HG02763 (cell line): ENCODE measurements at regions not wholly inside any gene's neighbourhood (a gene's known extent, or its start where the extent isn't known, plus 50 kb on each side); places are given as distances from the start of the nearest gene placed in this dataset.
"Not testable (repeated sequence)": the region's sequence is repeated elsewhere in the genome, so short reads cannot be mapped to it uniquely, and the experiment has no call there.

Experiments used
- ATAC-seq: cut with Tn5 transposase; IDR thresholded peaks from one replicate; pipeline ENCODE4 v1.9.1; 2021; ENCODE audit warnings: mild to moderate bottlenecking, moderate library complexity; ENCODE audit not compliant: unreplicated experiment

DNA sequence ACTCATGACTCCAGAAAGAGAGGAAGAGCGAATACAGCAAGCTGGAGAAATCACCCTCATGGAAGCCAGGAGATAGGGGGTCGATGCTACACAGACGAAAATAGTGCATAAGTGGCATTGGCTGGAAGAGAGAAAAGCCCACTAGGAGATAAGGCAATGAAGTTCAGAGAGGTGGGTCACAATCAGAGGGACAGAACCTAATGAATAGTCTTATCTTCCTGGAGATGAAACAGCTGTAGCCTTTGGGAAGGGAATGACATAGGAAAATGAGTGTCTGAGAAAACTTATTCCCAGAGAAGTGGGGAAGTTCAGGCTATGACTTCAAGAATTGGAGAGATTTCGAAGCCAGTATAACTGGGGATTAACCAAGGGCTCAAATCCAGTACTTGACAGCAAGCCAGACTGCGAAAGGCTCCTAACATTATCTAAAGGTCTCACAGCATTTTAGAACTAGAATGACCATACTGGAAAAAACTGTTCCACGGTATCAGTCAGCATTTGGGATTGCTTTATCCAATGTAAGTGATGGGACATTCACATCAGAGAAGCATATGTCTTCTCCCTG, 211.1 kb downstream of the ZNF365 start:
- ATAC-seq = no peak

DNA sequence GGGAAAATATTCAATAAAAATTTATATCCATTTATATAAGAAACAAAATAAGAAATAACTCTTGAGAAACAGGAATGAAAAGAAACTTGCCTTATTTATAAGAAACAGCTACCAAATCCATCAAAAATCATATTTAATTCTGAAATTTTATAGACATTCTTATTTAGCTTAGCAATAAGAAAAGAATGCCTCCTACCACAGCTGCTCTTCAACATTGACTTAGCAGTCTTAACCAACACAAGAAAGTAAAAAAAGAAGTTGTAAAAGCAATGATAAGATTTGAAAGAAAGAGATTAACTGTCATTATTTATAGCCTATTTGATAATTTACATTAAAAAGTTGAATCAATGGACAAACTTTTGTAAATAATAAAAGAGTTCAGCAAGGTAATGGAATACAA, 212.8 kb downstream of the ZNF365 start:
- no peak for ATAC-seq

DNA sequence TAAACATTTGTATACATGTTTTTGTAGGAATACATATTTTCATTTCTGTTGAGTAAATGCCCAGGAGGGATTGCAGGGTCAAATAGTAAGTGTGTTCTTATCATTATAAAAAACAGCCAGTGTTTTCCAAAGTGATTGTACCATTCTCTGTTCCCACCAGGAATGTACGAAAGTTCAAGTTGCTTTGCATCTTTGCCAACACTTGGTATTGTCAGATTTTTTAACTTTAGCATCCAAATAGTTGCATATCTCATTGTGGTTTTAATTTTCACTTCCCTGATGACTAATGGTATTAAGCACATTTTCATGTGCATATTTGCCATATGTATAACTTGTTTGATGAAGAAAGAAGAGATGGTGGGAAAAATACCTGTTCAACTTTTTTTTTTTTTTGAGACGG, 213.9 kb downstream of the ZNF365 start:
- ATAC-seq = no peak

DNA sequence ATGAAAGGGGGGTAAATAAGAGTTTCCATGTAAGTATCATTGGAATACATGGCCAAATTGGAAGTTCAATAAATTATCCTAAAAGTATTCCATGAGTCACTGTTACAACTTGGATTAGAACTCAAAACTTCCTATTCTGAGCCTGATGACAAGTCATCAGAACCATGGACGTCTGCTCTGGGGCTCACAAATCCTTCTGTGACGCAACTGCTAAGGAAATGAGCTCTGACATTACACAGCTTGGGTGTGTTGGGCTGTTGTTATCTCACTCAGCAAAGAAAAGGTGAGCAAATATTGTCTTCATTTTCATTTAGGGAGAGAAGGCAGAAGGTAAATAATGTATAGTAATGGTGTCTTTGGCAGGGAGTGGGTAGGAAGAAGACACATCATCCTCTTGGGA, 214.8 kb upstream of the ADO start:
- no peak for ATAC-seq

DNA sequence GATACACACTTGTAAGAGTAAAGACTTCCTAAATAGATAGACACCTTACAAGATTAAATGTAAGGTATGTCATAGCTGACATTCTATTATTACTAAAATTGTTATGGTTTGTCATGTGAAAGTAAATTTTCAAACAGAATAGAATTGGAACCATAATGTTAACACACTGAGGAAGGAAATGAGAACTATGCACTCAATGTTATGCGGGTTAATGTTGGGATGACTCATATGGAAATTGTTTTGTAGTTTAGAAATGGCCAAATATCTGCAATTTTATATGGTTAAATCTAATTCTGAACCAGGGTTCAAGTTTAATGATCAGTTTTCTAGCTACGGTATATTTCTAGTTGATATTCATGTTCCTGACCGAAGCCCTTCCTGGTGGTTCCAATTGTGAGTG, 214.2 kb upstream of the ADO start:
- no peak for ATAC-seq

DNA sequence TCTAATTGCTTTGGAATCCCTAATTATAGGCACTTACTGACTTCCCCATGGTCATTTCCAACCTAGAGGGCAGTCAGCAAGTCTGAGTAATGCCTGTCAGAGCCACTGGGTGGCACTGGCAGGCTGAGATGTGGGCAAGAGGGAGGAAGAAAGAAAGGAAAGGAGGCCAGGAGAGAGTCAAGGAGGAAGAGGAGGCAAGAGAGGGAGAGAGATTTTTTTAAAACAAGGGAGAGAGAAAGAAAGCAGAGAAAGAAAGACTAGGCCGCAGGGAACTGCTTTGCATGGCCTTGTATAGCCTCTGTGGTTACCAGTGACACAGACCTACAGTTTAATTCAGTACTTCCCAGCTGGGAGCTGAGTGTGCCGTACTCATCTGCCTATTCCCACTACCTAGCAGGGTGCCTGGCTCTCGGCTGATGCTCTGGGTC, 210.4 kb upstream of the ADO start:
- peak; percentile 53 for ATAC-seq

DNA sequence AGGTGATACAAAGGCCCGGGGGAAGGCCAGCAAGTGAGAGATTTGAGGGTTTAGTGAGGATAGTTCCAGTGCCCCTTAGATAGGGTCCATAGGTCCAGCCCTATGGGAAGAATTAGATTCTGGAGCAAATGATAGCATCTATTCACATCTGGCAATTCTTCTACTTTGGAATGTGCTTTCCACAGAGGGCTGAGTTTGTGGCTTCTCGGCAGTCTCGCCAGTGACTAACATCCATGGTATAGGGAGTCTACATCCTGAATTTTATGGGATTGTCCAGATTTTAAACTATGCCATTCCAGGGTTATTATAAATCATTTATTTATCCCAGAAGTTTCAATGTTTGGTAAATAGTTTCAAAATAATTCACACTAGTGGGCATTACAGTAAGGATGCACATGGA, 207.3 kb upstream of the ADO start:
- no peak for ATAC-seq

DNA sequence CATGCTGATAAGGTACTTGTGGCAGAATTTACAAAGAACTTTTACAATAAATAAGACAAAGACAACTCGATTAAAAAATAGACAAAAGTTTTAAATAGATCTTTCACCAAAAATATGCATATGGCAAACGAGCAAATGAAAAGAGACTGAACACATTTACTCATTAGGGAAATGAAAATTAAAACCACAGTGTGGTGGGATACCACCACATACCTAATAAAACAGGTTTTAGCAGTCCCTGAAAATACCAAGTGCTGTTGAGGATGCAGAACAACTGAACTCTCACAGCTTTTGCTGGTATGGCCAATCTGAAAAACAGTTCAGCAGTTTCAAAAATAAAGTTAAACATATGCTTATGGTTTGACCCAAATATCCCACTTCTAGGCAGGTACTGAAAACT, 205.4 kb upstream of the ADO start:
- no peak for ATAC-seq

DNA sequence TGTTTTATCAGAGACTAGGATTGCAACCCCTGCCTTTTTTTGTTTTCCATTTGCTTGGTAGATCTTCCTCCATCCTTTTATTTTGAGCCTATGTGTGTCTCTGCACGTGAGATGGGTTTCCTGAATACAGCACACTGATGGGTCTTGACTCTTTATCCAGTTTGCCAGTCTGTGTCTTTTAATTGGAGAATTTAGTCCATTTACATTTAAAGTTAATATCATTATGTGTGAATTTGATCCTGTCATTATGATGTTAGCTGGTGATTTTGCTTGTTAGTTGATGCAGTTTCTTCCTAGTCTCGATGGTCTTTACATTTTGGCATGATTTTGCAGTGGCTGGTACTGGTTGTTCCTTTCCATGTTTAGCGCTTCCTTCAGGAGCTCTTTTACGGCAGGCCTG, 198.0 kb upstream of the ADO start:
- ATAC-seq = not testable (repeated sequence)

DNA sequence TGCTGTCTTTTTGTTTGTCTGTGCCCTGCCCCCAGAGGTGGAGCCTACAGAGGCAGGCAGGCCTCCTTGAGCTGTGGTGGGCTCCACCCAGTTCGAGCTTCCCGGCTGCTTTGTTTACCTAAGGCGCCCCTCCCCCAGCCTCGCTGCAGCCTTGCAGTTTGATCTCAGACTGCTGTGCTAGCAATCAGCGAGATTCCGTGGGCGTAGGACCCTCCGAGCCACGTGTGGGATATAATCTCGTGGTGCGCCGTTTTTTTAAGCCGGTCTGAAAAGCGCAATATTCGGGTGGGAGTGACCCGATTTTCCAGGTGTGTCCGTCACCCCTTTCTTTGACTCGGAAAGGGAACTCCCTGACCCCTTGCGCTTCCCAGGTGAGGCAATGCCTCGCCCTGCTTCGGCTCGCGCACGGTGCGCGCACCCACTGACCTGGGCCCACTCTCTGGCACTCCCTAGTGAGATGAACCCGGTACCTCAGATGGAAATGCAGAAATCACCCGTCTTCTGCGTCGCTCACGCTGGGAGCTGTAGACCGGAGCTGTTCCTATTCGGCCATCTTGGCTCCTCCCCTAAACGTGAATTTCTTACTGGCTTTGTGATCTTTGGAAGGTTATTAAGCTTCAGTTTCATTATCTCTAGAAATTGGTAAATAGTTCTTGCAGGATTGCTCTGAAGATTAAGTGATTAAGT, 196.2 kb upstream of the ADO start:
- ATAC-seq = not testable (repeated sequence)

DNA sequence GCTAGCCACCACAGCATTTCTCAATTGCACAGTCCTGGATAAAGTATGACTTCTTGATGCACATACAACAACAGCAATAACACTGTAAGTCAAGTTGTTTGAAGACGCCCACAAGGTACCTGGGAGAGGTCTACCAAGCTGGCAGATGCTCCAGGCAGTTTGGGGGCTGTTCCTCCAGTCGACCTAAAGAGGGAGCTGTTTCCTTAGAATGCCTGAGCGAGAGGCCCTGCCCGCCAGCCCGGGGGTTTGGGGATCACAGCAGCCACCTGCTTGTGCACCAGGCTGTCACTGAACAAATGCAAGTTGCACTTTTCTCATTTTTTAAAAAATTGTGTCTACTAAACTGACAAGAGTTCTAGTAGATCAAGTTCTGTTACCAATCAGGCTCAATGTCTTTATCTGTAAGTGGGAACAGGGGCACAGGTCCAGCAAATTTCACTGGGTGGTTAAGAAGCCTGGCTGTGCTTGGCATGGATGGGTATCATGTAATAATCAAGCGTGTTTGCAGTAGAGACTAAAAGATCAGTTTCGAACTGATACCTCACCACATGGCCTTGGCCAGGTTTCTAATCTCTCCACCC, 193.8 kb upstream of the ADO start:
- ATAC-seq = peak; percentile 71

DNA sequence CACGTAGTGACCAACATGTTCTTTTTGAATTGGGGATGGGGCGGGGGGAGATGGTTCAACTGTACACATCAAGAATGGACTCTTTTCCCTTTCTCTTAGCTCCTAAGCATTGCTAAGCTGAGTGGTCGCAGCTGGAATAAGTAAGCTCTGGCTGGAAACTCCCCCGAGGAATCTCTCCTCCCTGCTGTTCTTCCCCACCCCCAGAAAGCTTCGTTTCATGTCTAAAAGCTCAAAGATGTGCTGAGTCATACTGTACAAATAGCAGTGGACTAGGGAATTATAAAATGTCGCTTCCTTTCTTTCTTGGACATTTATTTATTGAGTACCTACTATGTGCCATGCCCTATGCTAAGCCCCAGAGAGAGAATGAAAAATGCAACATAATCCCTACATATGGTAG, 191.1 kb upstream of the ADO start:
- ATAC-seq = no peak

DNA sequence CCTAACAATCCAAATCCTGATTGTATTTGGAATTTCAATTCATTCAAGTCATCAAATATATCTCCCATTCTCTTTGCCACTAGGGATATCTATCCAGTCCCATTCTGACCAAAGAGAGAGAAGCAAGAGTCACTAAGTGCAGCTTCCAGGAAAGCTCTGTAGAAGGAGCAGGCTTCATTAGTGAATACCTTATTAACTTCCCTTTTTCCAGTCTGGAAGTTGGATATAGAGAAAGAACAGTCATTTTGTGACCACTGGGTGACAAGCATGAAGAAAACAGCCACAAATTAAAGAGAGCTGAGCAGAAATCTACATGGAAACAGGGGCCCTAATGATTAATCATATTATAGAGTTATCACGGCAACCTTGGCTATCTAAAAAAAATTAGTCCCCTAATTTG, 190.7 kb upstream of the ADO start:
- ATAC-seq = no peak

DNA sequence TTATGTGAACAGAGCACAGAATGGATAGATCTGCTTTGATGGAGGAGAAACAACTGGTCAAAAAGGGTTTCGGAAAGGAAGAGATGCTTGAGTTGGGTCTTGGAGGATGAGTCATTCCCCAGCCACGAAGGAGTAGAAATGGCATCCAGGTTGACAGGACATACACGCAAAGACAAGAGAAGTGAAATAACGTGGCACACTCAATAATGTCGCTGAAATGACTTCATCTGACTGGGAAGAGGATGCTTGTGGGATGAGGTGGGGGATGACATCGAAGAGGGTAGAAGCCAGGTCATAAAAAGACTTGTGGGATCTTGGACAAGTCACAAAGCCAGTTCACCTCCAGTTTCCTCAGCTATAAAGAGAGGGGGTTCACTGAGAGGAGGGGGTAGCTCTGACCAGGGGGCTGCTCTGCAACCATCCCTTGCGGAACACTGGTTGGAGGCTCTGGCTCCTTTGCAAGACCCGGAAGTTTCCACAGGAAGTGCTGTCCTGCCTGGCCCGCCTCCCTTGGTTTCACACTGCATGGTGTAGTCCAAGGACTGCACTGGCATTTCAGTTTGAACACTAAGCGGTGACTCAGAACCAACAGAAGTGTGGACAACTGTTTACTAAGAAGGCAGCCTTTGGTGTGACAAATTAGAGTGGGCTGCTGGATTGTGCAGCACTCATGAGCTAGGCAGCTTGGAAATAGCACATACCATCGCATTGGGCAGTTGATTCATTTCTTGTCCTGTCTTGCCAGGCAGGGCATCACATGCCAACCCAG, 189.9 kb upstream of the ADO start:
- peak; percentile 36 for ATAC-seq

DNA sequence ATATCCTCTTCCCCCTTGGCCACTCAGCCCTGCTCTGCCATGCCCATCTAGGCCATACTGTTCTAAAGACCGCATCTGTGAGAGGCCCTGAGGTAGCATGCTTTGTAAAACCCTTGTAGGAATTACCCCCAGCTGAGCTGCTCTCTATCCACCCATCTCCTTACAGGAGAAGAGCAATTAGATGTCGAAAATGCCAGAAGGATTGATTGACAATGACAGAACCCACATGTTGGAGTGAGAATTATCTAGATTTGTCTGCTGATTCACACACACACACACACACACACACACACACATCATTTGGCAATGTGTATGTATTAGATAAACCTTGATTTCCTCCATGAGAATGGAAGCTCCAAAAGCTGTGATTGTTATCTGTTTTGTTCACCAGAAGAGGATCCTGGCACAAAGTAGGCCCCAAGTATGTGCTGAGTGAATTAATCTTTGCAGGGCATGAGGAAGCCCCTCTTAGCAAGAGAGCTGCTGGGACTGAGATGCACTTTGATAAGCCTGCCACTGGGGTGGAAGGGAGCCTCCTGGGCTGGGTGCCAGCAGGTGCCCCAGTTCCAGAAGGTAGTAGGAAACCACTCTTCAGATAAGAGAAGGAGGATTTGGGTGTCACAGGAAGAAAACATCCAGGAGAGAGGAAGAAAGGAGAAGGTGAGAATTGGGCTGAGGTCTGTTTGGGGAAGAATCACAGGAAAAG, 187.5 kb upstream of the ADO start:
- no peak for ATAC-seq

DNA sequence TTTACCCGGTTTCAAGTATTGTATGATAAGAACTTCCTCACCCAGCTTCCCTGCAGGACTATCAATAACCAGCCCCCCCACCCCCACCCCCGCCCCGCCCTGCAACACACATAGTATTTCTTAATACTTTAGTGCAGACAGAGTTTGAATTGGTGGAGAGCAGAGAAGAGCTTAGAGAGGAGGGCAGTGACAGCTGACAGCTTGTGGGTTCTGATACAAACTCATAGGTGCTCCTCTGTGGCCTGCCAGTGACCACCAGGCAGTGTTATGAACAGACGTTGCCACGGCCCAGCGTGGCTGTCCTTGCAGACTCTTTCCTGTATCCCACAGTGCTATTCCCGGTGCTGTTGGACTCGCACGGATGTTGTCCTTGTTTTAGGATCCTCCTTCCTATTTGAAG, 186.9 kb upstream of the ADO start:
- ATAC-seq = no peak

DNA sequence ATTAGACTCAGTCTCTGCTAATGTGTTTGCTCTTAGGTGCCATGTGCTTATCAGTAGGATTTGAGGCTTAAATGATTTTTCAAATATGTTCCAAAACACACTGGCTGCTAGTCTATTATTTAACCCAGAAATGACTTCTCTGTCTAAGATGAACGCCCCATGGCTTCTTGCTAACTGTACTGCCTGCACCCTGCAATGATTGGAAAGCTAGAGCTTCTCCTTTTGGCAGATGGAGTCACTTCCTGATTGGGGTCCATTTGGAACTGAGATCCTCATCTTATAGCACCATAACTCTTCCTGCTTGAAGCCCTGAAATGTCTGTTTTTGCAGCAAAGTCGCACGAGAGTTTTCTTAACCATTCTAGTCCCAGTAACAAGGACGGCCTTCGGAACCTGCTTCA, 186.5 kb upstream of the ADO start:
- no peak for ATAC-seq

DNA sequence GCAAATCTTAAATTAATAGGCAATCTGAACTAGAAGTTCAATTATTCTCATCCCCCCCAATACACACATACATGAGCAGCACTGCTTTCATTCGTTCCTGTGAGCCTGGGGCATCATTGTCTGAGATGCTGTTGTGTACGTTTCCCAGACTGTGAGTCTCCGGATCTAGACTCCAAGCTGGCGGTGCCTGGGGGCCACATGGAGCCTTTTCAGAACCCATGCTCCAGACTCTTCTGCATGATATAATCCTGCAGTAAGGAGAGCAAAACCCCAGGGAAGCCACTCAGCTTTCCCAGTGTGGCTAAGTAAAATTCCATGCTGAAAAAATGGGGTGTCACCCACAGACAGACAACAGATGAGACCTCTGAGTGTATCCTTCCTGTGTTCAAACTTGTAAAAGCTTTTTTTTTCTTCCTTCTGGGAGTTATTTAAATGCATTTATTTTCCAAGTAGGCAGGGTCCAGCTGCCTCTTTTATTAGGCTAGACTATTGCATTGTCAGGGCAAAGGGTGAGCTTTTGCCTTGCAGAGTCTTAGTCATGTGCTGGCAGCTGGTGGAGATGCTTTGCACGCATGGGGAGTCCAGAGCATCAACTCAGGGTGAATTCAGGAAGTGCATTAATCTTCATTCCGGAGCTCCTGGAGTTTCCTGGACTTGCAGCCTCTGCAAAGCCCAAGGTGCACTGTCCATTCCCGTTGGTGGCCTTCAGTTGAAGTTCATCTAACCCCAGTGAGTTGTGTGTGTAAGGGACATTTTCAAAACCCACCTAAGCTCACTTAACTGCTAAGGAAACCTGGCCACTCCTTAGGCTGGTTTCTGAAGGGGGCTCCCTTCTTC, 185.7 kb upstream of the ADO start:
- ATAC-seq = no peak

DNA sequence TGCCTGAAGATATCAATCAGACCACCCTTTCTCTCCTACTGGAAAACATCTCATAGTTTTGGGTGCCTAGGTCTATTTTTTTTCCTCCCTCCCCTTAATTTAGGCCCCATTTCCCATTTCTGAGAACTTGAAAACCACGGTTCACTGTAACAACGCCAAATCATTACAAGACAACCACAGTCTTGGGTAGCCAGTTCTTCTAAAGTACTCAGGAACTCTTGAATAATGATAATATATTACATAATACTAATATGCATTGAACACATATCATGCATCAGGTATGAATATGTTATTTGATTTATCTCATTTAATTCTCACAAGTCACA, 185.1 kb upstream of the ADO start:
- no peak for ATAC-seq

DNA sequence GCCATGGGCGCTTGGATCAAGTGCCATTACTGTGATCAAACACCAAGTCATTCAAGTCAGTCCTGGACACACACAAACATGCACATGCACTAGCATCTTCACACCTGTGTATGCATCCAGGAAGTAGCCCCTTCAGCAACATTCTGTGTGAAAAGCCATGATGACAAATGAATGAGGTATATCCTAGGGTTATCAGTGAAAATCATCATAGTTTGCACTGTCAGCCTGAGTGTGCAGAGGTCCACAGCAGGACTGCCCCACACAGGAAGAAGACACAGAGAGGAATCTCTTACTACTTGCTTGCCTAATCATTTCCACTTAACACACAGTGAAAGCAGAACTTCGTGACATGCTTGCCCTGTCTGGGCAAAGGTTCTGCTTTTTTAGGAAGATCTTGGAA, 184.0 kb upstream of the ADO start:
- no peak for ATAC-seq

DNA sequence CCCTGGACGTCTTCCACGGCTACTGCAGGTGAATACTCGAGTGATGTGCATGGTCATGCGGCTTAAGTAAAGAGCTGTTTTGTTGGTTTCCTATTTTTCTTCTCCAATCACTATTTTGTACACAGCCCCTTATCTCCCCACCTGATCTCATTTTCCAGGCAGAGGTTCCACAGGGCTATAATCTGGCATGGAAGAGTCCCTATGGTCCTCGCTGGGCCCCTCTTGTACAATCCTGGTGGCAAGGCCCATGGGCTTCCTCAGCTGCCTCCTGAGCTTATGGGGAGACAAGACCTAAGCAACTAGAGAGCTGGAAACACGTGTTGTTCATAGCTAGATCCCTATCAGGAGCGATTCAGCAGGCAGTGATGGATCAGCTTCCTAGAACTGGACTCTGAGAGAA, 181.3 kb upstream of the ADO start:
- ATAC-seq = no peak
